Mammary epithelial cell (primary cell): ENCODE measurements at regions not wholly inside any gene's neighbourhood (a gene's known extent, or its start where the extent isn't known, plus 50 kb on each side); places are given as distances from the start of the nearest gene placed in this dataset.

ENCODE experiments used
- CTCF ChIP-seq, 2 donors: IDR thresholded peaks in 1 of 2; conservative IDR thresholded peaks in 1 of 2; 2 replicates each; pipeline ENCODE4 v1.5.1; 2011 to 2012; ENCODE audit warnings: inconsistent platforms in 2 of 2, low read length in 2 of 2, mild to moderate bottlenecking in 2 of 2, control low read depth in 1 of 2, low read depth in 1 of 2; ENCODE audit not compliant: insufficient read depth in 1 of 2; ENCODE audit errors: extremely low read depth in 1 of 2
- EZH2 ChIP-seq: IDR thresholded peaks from 2 replicates; pipeline ENCODE4 v1.6.1; 2012; ENCODE audit warnings: low read length, inconsistent platforms, borderline replicate concordance

- no peak for TF ChIP-seq CTCF (conservative IDR thresholded peaks at IDR 0.05 in 1 of 2, IDR thresholded peaks at IDR 0.05 in 1 of 2; ENCODE audit: extremely low read depth in 1 of 2, insufficient read depth in 1 of 2, low read depth in 1 of 2, low read length in 2 of 2)
- TF ChIP-seq EZH2, result no peak
Measured at GRCh38 chr3:181183764-181184163, 194.2 kb upstream of the DNAJC19 start.
